NCI-H748 (cell line): ENCODE measurements at regions not wholly inside any gene's neighbourhood (a gene's known extent, or its start where the extent isn't known, plus 50 kb on each side); places are given as distances from the start of the nearest gene placed in this dataset.
"Not testable (repeated sequence)": the region's sequence is repeated elsewhere in the genome, so short reads cannot be mapped to it uniquely, and the experiment has no call there.

Experiments
- DNase-seq: peaks from one replicate; lab custom pipeline; 2025; ENCODE audit not compliant: unreplicated experiment; lab: John Stamatoyannopoulos, UW

- no peak for DNase-seq
These were observed 1465.7 kb upstream of the DIAPH2 start for GRCh38 chrX:95218976-95219375.

GRCh38 chrX:95248386-95248785 is 1436.3 kb upstream of the DIAPH2 start:
- no peak for DNase-seq

- no peak for DNase-seq
These were observed 1394.2 kb upstream of the DIAPH2 start for GRCh38 chrX:95290455-95290854.

GRCh38 chrX:95291561-95291960 is 1393.1 kb upstream of the DIAPH2 start:
- DNase-seq = no peak

- DNase-seq = no peak
These were observed 1365.8 kb upstream of the DIAPH2 start for GRCh38 chrX:95318882-95319281.

- DNase-seq = no peak
These were observed 1359.5 kb upstream of the DIAPH2 start for GRCh38 chrX:95325185-95325584.

- DNase-seq = no peak
These were observed 1354.3 kb upstream of the DIAPH2 start for GRCh38 chrX:95330292-95330691.

- no peak for DNase-seq
These were observed 1352.1 kb upstream of the DIAPH2 start for GRCh38 chrX:95332530-95332929.

GRCh38 chrX:95346856-95347255 is 1337.8 kb upstream of the DIAPH2 start:
- no peak for DNase-seq

GRCh38 chrX:95350774-95351488 is 1333.7 kb upstream of the DIAPH2 start:
- no peak for DNase-seq

GRCh38 chrX:95367286-95367685 is 1317.4 kb upstream of the DIAPH2 start:
- no peak for DNase-seq

GRCh38 chrX:95382799-95383198 is 1301.8 kb upstream of the DIAPH2 start:
- no peak for DNase-seq

- no peak for DNase-seq
These were observed 1300.9 kb upstream of the DIAPH2 start for GRCh38 chrX:95383778-95384177.

- no peak for DNase-seq
These were observed 1257.3 kb upstream of the DIAPH2 start for GRCh38 chrX:95427389-95427788.

- no peak for DNase-seq
These were observed 1249.4 kb upstream of the DIAPH2 start for GRCh38 chrX:95435198-95435597.

- no peak for DNase-seq
These were observed 1242.8 kb upstream of the DIAPH2 start for GRCh38 chrX:95441836-95442235.

GRCh38 chrX:95484781-95485180 is 1199.9 kb upstream of the DIAPH2 start:
- DNase-seq = no peak

- DNase-seq = no peak
These were observed 1178.9 kb upstream of the DIAPH2 start for GRCh38 chrX:95505721-95506120.

GRCh38 chrX:95509474-95509873 is 1175.2 kb upstream of the DIAPH2 start:
- DNase-seq = no peak

GRCh38 chrX:95524018-95524417 is 1160.6 kb upstream of the DIAPH2 start:
- not testable (repeated sequence) for DNase-seq

- DNase-seq = no peak
These were observed 1148.5 kb upstream of the DIAPH2 start for GRCh38 chrX:95536111-95536510.

- no peak for DNase-seq
These were observed 1148.0 kb upstream of the DIAPH2 start for GRCh38 chrX:95536661-95537060.

- DNase-seq = no peak
These were observed 1145.6 kb upstream of the DIAPH2 start for GRCh38 chrX:95539041-95539440.
